H4 (cell line): ENCODE measurements at regions not wholly inside any gene's neighbourhood (a gene's known extent, or its start where the extent isn't known, plus 50 kb on each side); places are given as distances from the start of the nearest gene placed in this dataset.

Experiments used
- DNase-seq: peaks from one replicate; pipeline ENCODE4 v3.0.0-alpha.2; 2015; ENCODE audit warnings: low spot score

DNA sequence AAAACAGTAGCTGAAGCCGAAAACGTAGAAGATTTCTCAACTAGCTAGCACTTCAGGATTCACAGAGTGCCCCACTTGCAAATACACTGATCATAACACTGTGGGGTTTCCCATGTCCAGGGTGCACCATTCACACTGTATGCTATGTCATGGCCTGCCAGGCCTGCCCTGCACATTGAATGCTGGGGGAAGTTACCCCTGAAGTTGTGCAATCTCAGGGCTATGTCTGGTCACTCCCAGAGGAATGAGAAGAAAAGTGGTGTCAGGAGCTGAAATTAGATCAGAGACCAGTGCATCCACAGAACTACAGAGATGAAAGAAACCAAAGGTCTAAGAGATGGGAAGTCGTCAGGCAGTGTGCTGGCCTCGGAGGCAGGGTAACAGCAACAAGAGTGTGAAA, 196.8 kb downstream of the RAP2A start:
- DNase-seq, result no peak

DNA sequence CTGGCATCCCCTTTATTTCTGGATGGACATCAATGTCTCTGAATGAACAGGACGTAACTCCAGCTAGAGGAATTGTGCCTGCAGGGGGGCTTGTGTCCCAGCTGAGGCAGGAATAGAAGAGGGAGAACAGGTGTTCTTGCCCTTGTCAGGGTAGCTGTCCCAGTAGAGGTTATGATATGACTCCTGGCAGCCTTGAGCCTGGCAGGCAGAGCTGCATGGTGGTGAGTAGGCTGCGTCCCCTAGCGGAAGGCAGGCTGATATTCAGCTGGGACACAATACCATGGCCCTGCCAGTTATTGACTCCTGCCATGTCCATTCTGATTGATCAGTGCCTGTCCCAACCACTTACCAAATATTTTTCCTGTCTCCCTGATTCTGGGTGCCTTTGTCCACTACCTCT, 197.2 kb downstream of the RAP2A start:
- DNase-seq, result no peak

- DNase-seq, result no peak
Measured at GRCh38 chr13:97639236-97639635, 205.3 kb downstream of the RAP2A start.

DNA sequence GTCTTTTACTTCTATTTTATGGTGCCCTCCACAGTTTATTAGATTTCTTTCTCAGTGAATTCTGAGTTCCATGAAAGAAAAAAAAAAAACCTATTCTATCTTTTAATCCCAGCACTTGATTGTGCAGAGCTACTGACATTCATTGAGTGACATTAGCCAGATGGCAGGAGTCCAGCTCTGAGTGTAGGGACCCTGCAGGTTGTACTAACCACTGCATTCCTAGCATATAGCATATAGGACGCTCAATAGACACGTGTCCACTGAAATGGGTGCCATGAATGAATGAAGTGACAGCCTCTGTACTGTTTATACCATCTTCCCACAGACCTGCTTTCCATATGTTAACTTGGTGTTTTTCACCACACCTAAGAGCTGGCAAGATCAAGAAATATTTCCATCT, 206.3 kb downstream of the RAP2A start:
- DNase-seq, result no peak

GRCh38 chr13:97648171-97648880, 214.4 kb downstream of the RAP2A start:
- peak; percentile 40 for DNase-seq

DNA sequence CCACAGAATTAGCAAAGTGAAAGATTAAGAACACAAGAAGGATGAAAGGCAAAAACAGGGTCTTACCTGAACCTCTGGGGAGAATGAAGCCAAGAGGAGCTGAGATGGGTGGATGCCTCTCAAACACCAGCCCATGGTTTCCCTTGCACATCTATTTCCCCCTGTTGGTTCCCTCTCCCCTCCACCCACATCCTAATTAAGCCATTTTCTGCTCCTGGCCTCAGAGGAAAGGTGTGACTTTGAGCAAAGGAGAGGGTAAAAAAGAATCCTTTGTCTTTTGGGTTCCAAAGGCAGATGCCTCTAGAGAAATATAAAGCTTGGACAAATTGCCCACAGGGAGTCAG, 214.9 kb downstream of the RAP2A start:
- DNase-seq, result no peak

DNA sequence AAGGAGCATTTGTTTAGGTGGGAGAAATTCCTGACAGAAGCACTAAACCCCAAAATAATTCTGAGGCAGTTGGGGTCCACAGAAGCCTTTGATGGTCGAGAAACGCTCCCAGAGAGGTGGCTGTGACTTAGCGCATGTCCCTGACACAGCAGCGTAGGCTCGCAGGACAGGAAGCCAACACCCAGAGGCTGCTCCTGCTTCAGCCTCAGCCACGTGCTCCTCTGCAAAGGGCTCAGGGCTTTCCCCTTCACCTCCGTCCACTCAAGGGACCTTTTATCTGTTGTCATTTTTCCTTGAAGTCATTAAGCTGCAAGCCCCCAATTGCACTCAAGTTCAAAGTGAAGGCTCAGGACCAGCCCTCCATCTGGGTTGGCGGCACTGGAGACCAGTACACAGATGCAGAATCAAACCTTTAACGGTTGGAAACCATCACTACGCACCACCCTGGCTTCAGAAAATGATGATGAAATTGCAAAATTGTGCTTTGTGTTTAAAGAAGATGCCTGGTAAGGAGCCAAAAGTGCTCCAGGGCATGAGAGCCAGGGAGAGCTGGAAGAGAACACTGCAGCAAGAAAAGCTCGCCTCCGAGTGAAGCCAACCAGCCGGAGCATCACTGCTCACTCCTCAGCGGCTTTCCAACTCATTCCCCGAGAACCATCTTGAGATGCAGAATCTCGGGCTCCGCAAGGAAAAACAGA, 219.6 kb downstream of the RAP2A start:
- DNase-seq, result no peak

DNA sequence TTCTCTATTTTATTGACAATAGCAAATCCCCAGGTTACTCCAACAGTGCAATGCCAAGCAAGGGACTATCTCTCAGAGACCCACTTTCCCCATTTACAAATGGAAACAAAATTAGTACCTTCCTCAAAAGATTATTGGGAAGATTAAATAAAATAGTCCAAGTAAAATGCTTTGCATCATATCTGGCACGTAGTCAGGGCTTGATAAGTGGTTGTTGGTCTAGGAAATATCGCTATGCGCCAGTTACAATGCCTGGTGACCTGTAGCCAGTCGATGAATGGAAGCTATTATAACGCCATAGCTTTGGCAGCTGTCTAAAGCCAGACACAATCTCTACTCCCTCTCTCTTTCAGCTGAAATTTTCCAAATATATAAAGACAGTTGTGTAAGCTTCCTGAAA, 220.3 kb downstream of the RAP2A start:
- DNase-seq, result no peak

- DNase-seq, result no peak
Measured at GRCh38 chr13:97658556-97658955, 224.6 kb downstream of the RAP2A start.

- peak; percentile 9 for DNase-seq
Measured at GRCh38 chr13:97659602-97660001, 225.6 kb downstream of the RAP2A start.

GRCh38 chr13:97660594-97661260, 226.8 kb downstream of the RAP2A start:
- DNase-seq, result no peak

- no peak for DNase-seq
Measured at GRCh38 chr13:97686594-97686993, 252.6 kb downstream of the RAP2A start.

DNA sequence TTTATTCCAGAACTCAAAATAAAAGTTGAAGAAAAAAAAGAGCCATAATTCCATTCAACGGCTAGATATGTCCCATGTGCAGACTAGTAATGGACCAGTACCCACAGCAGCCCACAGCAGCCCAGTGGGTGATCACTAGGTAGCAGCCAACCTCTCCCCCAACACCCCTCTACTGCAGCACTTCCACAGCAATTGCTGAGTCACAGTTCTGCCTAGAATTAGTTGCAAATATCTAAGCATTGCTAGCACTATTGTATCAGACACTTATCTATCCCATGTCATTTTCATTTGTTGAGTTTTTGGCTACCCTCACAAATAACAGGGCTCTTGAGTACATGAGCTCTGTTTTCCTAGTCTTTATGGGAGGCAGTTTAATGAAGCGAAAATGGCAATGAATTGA, 258.7 kb downstream of the RAP2A start:
- DNase-seq, result no peak

GRCh38 chr13:97695684-97696083, 257.8 kb upstream of the IPO5 start:
- DNase-seq, result no peak

DNA sequence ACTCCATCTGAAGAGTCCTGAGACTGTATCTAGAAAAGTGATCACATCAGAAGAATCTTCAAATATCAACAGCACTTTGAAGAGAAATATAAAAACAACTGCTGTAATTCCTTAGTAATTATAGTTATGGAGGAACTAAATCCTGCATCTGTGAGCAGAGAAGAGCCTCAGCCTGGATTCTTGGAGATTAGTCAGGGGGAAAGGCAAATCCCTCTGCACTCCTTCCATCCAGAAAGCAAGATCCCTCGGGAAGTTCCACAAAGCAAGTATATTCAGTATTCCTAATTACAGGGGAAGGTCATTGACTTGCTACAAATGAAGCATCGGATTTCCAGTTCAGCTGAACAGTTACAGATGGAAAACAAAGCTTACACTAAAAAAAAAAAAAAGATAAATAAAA, 256.6 kb upstream of the IPO5 start:
- DNase-seq, result no peak

- DNase-seq, result no peak
Measured at GRCh38 chr13:97700306-97700848, 253.1 kb upstream of the IPO5 start.

DNA sequence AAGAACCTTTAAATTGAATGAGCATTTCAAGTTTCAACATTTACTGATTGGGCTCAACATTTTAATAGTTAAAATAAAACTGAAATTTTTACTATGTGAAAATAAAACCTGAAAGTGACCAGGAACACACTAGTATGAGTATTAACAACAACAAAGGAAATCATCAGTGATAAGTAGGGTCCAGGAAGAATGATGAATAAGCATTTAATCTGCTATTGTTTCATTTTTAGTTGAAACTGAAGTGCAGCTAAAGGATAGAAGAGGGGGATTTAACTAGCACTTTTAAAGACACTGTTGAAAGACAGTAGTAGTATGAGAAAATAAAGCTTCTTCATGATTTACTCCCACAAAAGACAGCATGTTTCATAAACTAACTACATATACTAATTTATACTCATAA, 250.9 kb upstream of the IPO5 start:
- no peak for DNase-seq

- peak; percentile 6 for DNase-seq
Measured at GRCh38 chr13:97710797-97711196, 242.7 kb upstream of the IPO5 start.

DNA sequence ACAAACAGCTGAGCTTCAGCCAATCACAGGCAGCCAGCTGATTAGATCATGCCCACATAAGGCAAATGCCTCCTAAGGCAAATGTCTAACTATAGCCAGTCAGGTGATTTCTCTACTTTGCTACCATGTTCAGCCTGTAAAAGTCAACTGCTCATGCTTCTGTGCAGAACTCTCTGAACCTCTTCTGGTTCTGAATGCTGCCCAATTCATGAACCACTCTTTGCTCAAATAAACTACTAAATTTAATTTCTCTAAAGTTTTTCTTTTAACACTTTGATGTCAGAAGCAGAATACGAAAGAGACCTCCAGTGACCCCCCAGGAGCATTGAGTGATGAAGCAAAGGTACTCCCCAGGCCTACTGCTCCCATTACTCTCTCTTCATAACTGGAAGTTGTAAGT, 240.7 kb upstream of the IPO5 start:
- DNase-seq, result no peak

DNA sequence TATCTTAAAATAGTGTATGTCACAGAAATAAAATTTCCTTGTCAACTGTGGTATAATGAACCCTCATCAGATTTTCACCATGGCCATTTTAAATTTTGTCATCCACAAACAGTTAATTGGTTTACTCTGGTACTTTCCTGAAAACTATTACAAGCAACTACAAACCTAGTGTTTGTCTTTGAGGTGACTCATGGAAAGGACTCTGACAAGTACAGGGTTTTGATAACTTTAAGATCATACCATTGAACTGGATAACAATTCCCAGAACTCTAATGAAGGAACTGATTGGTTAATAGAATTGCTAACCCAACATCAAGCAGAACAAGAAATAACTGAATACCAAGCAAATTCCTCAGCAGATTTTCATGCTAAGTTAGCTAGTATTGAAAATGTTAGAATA, 237.7 kb upstream of the IPO5 start:
- DNase-seq, result no peak

GRCh38 chr13:97716746-97717145, 236.7 kb upstream of the IPO5 start:
- DNase-seq, result no peak

- DNase-seq, result no peak
Measured at GRCh38 chr13:97719736-97720135, 233.7 kb upstream of the IPO5 start.

GRCh38 chr13:97720896-97721295, 232.6 kb upstream of the IPO5 start:
- DNase-seq, result no peak
